GM10266 (cell line): ENCODE measurements at regions not wholly inside any gene's neighbourhood (a gene's known extent, or its start where the extent isn't known, plus 50 kb on each side); places are given as distances from the start of the nearest gene placed in this dataset.

Experiments used
- DNase-seq: peaks from one replicate; pipeline ENCODE4 v3.0.0; 2012; ENCODE audit errors: extremely low spot score
- TF ChIP-seq, protein P1 (sequence below): IDR thresholded peaks from 2 replicates; pipeline ENCODE4 v1.5.1; 2012; ENCODE audit warnings: mild to moderate bottlenecking, low read depth; ENCODE audit not compliant: control insufficient read depth, insufficient read depth; ENCODE audit errors: missing control alignments

DNA sequence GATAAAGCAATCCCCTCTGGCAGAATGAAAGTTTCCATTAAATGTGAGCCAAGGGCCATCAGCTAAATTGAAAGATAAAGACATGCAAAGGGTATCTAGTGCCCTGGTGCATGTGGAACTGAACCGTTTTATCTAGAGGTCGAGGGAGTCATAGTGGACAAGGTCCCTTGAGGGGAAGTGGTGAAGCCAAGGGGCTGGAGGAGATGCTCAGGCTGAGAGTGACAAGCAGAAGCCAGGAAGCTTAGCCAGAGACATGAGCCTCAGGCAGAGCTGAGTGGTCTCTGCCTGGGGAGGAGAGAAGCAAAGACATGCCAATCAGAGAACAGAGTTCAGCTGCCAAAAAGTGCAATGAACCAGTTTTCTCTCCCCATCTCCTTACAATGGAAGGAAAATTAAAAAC is 68.1 kb upstream of the SLC10A2 start:
- TF ChIP-seq, protein P1, sequence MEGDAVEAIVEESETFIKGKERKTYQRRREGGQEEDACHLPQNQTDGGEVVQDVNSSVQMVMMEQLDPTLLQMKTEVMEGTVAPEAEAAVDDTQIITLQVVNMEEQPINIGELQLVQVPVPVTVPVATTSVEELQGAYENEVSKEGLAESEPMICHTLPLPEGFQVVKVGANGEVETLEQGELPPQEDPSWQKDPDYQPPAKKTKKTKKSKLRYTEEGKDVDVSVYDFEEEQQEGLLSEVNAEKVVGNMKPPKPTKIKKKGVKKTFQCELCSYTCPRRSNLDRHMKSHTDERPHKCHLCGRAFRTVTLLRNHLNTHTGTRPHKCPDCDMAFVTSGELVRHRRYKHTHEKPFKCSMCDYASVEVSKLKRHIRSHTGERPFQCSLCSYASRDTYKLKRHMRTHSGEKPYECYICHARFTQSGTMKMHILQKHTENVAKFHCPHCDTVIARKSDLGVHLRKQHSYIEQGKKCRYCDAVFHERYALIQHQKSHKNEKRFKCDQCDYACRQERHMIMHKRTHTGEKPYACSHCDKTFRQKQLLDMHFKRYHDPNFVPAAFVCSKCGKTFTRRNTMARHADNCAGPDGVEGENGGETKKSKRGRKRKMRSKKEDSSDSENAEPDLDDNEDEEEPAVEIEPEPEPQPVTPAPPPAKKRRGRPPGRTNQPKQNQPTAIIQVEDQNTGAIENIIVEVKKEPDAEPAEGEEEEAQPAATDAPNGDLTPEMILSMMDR = no peak
- DNase-seq = no peak

DNA sequence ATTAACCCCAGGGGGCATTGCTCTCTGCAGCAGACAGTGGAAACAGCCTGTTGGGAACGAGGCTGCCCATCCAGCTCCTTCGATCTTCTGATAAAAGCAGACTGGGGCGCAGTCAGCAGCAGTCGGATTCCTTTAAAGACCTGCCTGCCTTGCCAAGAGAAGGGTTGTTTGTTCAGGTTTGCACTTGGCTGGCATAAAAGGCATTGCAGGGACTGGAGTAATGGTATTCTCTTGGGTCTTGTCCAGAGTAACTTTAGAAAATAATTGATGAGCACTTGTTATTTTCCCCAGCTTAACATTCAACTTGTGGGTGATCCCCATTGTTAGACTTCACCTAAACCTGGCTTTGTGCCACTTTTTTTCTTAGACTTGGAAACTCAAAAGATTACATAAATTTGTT is 67.3 kb upstream of the SLC10A2 start:
- TF ChIP-seq, protein P1 = no peak

DNA sequence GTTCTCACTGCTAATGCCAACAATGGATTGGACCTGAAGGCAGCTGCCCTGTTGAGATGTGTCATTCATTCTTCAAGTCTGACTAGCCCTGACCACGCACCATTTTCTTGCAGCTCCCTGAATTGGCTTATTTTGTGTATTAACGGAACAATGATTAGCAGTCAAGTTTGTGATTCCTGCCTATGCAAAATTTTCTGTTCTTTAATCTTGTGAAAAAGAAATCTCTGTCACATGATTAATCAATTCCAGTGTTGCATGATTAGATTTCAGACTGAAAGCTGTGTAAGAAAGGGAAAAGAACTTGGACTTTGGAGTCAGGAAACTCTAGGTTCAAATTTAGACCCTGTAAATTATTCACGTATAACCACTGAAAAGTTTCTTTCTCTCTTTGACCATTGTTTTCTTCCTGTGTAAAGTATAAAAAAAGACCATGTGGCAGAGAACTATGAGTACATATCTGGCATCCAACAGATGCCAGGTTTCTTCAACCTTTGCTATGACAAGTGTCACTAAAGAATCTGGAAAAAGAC is 64.5 kb upstream of the SLC10A2 start:
- DNase-seq = no peak
- TF ChIP-seq, protein P1 = no peak

More for the DNA sequence above, 67.3 kb upstream of the SLC10A2 start:
- no peak for DNase-seq

DNA sequence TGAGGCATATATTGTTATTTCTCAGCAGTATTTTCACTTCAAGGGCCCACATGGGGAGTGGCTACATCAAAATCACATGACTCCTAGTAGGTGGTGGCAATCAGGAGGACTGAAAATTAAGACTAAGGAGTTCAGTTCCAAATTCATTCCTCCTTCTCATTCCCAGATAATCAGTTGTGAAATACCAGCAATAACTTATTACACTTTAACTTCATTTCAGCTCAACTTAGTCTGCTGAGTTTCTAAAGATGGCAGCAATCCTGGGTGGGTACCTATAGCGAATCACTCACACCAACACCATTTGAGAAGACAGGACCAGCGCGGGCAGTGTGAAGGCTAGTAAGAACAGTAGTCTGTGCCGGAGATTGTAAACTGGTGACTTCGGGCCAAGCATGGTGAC is 63.9 kb upstream of the SLC10A2 start:
- no peak for DNase-seq
- TF ChIP-seq, protein P1 = no peak
